ENCODE measurements at regions not wholly inside any gene's neighbourhood (a gene's known extent, or its start where the extent isn't known, plus 50 kb on each side); places are given as distances from the start of the nearest gene placed in this dataset.

GRCh38 chr10:43965918-43966570 lies 317.4 kb upstream of the ZNF32 start:
- DNase-seq = peak; percentile 11

- peak; percentile 32 for DNase-seq
These were observed 316.6 kb upstream of the ZNF32 start for GRCh38 chr10:43965033-43965917.

- DNase-seq = peak; percentile 6
These were observed 315.8 kb upstream of the ZNF32 start for GRCh38 chr10:43964486-43964885.

GRCh38 chr10:43963793-43964425 lies 315.2 kb upstream of the ZNF32 start:
- DNase-seq = peak; percentile 18

- no peak for DNase-seq
These were observed 314.7 kb upstream of the ZNF32 start for GRCh38 chr10:43963379-43963778.

GRCh38 chr10:43962346-43963191 lies 313.9 kb upstream of the ZNF32 start:
- DNase-seq = peak; percentile 6

- DNase-seq = peak; percentile 5
These were observed 313.1 kb upstream of the ZNF32 start for GRCh38 chr10:43961523-43962345.

- peak; percentile 5 for DNase-seq
These were observed 312.3 kb upstream of the ZNF32 start for GRCh38 chr10:43960981-43961380.

GRCh38 chr10:43960477-43960876 lies 311.8 kb upstream of the ZNF32 start:
- peak; percentile 8 for DNase-seq

GRCh38 chr10:43960135-43960415 lies 311.4 kb upstream of the ZNF32 start:
- no peak for DNase-seq

- DNase-seq = no peak
These were observed 310.9 kb upstream of the ZNF32 start for GRCh38 chr10:43959364-43960134.

- DNase-seq = no peak
These were observed 310.3 kb upstream of the ZNF32 start for GRCh38 chr10:43958964-43959363.

GRCh38 chr10:43958071-43958432 lies 309.4 kb upstream of the ZNF32 start:
- no peak for DNase-seq

- DNase-seq = no peak
These were observed 308.8 kb upstream of the ZNF32 start for GRCh38 chr10:43957267-43958070.

- no peak for DNase-seq
These were observed 307.3 kb upstream of the ZNF32 start for GRCh38 chr10:43955978-43956377.

- no peak for DNase-seq
These were observed 306.4 kb upstream of the ZNF32 start for GRCh38 chr10:43955002-43955596.

GRCh38 chr10:43953672-43954071 lies 305.0 kb upstream of the ZNF32 start:
- no peak for DNase-seq

- DNase-seq = no peak
These were observed 304.1 kb upstream of the ZNF32 start for GRCh38 chr10:43952760-43953159.

GRCh38 chr10:43949351-43949750 lies 300.7 kb upstream of the ZNF32 start:
- DNase-seq = no peak

- DNase-seq = peak; percentile 3
These were observed 297.8 kb upstream of the ZNF32 start for GRCh38 chr10:43946445-43946844.
